ENCODE measurements at regions not wholly inside any gene's neighbourhood (a gene's known extent, or its start where the extent isn't known, plus 50 kb on each side); places are given as distances from the start of the nearest gene placed in this dataset.

- H2AK5ac ChIP-seq (ENCODE audit: low read depth, low read length), result no peak overlapping the region
- CTCF ChIA-PET, result no interaction called here
- no peaks in the 10 kb centered on the region for H3K27me3 ChIP-seq (ENCODE audit: control insufficient read depth, insufficient read depth, low read length)
- H3K4me3 ChIP-seq (ENCODE audit: insufficient read depth, low read depth, low read length), result no peak overlapping the region
- POLR2A ChIA-PET (ENCODE audit: unreplicated experiment), result no interaction called here
- H3K9me3 ChIP-seq (ENCODE audit: control insufficient read depth, insufficient read depth, low read length), result no peaks in the 10 kb centered on the region
- in situ Hi-C loops (cut with MboI; ENCODE audit: low sequenced_read_pairs) (no loop called here), intact Hi-C loops (cut with micrococcal nuclease) (no loop called here), dilution Hi-C loops (cut with HindIII; ENCODE audit: low sequenced_read_pairs, unreplicated experiment) (no loop called here)
- H3K79me1 ChIP-seq (ENCODE audit: low read depth in 1 of 2, low read length in 2 of 2), result no peaks in the 10 kb centered on the region
- H3K4ac ChIP-seq (ENCODE audit: low read depth, low read length), result no peak overlapping the region
- H4K91ac ChIP-seq (ENCODE audit: insufficient read depth, low read depth, low read length), result no peak overlapping the region
- WGBS, 2 experiments (ENCODE audit: extremely low coverage in 2 of 2, insufficient read length in 1 of 2), result no CpG with 5 or more reads among the region's 1 CpG
- H3K4me1 ChIP-seq (ENCODE audit: control insufficient read depth, insufficient read depth, low read length), result no peaks in the 10 kb centered on the region
- no peak overlapping the region for H4K8ac ChIP-seq (ENCODE audit: low read depth in 2 of 2, low read length in 2 of 2)
- no peak for DNase-seq
- H2BK120ac ChIP-seq (ENCODE audit: low read depth, low read length), result no peak overlapping the region
- H3K18ac ChIP-seq (ENCODE audit: low read depth, low read length), result no peak overlapping the region
- no peaks in the 10 kb centered on the region for H3K36me3 ChIP-seq (ENCODE audit: control insufficient read depth, insufficient read depth, low read length)
- H3K56ac ChIP-seq (ENCODE audit: extremely low read depth, insufficient read depth, low read length), result no peak overlapping the region
- BruUV-seq (replicated peaks), result no TSS peak
- H3K9ac ChIP-seq (ENCODE audit: low read depth, low read length), result no peak overlapping the region
- H2AK9ac ChIP-seq (replicated peaks; ENCODE audit: low read depth, low read length, poor library complexity), result no peak overlapping the region
- no peaks in the 10 kb centered on the region for H3K9me1 ChIP-seq (ENCODE audit: insufficient read depth, low read length)
- H2AFZ ChIP-seq (replicated peaks; ENCODE audit: low read length, poor library complexity), result no peak overlapping the region
- H2BK20ac ChIP-seq (ENCODE audit: low read depth, low read length), result no peak overlapping the region
- no peak overlapping the region for H4K5ac ChIP-seq (ENCODE audit: low read depth, low read length)
- H3K23ac ChIP-seq (ENCODE audit: low read depth, low read length), result no peak overlapping the region
- TF ChIP-seq CHD1 (IDR thresholded peaks at IDR 0.05; ENCODE audit: low read depth, low read length) (no peak), NFE2L2 (IDR thresholded peaks at IDR 0.05; ENCODE audit: low read depth, low read length) (no peak), USF2 (IDR thresholded peaks at IDR 0.05; ENCODE audit: low read depth, low read length) (no peak), RCOR1 (IDR thresholded peaks at IDR 0.05; ENCODE audit: insufficient replicate concordance, low read length) (no peak), CEBPB (IDR thresholded peaks at IDR 0.05; ENCODE audit: low read depth, low read length) (no peak), MXI1 (IDR thresholded peaks at IDR 0.05; ENCODE audit: borderline replicate concordance, low read depth, low read length) (no peak), POLR2A (IDR thresholded peaks at IDR 0.05; ENCODE audit: low read depth, low read length) (no peak), SMC3 (IDR thresholded peaks at IDR 0.05; ENCODE audit: low read depth, low read length) (no peak), RFX5 (IDR thresholded peaks at IDR 0.05; ENCODE audit: low read depth, low read length) (no peak), MAFK (IDR thresholded peaks at IDR 0.05; ENCODE audit: low read depth, low read length) (no peak), FOS (IDR thresholded peaks at IDR 0.05; ENCODE audit: low read depth, low read length) (no peak), MAZ (IDR thresholded peaks at IDR 0.05; ENCODE audit: borderline replicate concordance, low read depth, low read length) (no peak)
- TF ChIP-seq, protein P1, sequence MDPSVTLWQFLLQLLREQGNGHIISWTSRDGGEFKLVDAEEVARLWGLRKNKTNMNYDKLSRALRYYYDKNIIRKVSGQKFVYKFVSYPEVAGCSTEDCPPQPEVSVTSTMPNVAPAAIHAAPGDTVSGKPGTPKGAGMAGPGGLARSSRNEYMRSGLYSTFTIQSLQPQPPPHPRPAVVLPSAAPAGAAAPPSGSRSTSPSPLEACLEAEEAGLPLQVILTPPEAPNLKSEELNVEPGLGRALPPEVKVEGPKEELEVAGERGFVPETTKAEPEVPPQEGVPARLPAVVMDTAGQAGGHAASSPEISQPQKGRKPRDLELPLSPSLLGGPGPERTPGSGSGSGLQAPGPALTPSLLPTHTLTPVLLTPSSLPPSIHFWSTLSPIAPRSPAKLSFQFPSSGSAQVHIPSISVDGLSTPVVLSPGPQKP (IDR thresholded peaks at IDR 0.05; ENCODE audit: borderline replicate concordance, low read depth, low read length), result no peak
- TF ChIP-seq, protein P2, sequence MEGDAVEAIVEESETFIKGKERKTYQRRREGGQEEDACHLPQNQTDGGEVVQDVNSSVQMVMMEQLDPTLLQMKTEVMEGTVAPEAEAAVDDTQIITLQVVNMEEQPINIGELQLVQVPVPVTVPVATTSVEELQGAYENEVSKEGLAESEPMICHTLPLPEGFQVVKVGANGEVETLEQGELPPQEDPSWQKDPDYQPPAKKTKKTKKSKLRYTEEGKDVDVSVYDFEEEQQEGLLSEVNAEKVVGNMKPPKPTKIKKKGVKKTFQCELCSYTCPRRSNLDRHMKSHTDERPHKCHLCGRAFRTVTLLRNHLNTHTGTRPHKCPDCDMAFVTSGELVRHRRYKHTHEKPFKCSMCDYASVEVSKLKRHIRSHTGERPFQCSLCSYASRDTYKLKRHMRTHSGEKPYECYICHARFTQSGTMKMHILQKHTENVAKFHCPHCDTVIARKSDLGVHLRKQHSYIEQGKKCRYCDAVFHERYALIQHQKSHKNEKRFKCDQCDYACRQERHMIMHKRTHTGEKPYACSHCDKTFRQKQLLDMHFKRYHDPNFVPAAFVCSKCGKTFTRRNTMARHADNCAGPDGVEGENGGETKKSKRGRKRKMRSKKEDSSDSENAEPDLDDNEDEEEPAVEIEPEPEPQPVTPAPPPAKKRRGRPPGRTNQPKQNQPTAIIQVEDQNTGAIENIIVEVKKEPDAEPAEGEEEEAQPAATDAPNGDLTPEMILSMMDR (conservative IDR thresholded peaks at IDR 0.05; ENCODE audit: low read depth, low read length), result no peak
- ATAC-seq (ENCODE audit: low read depth), result no peak
- H3K27ac ChIP-seq (ENCODE audit: insufficient read depth, low read length), result no peak overlapping the region
- no peak overlapping the region for H2BK15ac ChIP-seq (ENCODE audit: low read depth, low read length)
- no peak overlapping the region for H3K4me2 ChIP-seq (ENCODE audit: low read depth, low read length)
- no peak overlapping the region for H3K14ac ChIP-seq (replicated peaks; ENCODE audit: low read depth, low read length)
- no peaks in the 10 kb centered on the region for H4K20me1 ChIP-seq (ENCODE audit: insufficient read depth, low read length)
- H2BK5ac ChIP-seq (ENCODE audit: low read depth, low read length, poor library complexity, severe bottlenecking), result no peak overlapping the region
Measured at GRCh38 chr1:48059289-48059688, 62.1 kb upstream of the TRABD2B start.

Data from IMR-90 (cell line).